Body of pancreas (tissue), 4 donors: ENCODE measurements at regions not wholly inside any gene's neighbourhood (a gene's known extent, or its start where the extent isn't known, plus 50 kb on each side); places are given as distances from the start of the nearest gene placed in this dataset.

Source experiments
- POLR2A ChIP-seq, 3 donors: fragments of 450-650 bp; IDR thresholded peaks; one replicate each; pipeline ENCODE4 v1.6.1; 2016; ENCODE audit warnings: antibody characterized with exemption in 3 of 3, mild to moderate bottlenecking in 2 of 3
- TF ChIP-seq, protein P1 (sequence below), 7 experiments: fragments of 450-650 bp in 4 of 7; fragments of 200-600 bp in 3 of 7; sonication (generic) in 3 of 7; IDR thresholded peaks; one replicate each; pipeline ENCODE4 v1.5.1; 2016 to 2019; ENCODE audit warnings: antibody characterized with exemption in 7 of 7

DNA sequence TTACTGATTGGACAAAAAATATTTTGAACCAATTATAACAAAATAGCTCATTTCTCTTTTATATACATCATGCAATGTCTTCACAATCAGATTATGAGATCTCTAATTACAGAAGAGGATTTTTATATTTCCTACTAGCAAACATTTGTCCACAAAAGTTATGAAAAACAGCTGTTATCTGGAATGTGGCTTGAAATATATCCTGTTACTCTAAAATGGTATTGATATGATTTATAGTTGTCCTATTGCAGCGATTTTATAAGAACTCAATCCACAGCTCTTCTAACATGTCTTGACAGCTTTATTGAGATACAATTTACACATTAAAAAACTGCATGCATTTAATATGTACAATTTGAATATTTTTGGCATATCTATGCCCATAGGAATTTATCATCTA is 779.9 kb upstream of the ACO1 start:
- TF ChIP-seq, protein P1, sequence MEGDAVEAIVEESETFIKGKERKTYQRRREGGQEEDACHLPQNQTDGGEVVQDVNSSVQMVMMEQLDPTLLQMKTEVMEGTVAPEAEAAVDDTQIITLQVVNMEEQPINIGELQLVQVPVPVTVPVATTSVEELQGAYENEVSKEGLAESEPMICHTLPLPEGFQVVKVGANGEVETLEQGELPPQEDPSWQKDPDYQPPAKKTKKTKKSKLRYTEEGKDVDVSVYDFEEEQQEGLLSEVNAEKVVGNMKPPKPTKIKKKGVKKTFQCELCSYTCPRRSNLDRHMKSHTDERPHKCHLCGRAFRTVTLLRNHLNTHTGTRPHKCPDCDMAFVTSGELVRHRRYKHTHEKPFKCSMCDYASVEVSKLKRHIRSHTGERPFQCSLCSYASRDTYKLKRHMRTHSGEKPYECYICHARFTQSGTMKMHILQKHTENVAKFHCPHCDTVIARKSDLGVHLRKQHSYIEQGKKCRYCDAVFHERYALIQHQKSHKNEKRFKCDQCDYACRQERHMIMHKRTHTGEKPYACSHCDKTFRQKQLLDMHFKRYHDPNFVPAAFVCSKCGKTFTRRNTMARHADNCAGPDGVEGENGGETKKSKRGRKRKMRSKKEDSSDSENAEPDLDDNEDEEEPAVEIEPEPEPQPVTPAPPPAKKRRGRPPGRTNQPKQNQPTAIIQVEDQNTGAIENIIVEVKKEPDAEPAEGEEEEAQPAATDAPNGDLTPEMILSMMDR (IDR thresholded peaks at IDR 0.05): no peak
- no peak for TF ChIP-seq POLR2A (IDR thresholded peaks at IDR 0.05)
